ENCODE measurements at regions not wholly inside any gene's neighbourhood (a gene's known extent, or its start where the extent isn't known, plus 50 kb on each side); places are given as distances from the start of the nearest gene placed in this dataset.

- TF ChIP-seq TAF1 (IDR thresholded peaks at IDR 0.05; ENCODE audit: borderline replicate concordance, insufficient read depth, low read length): no peak
- TF ChIP-seq POLR2AphosphoS5 (IDR thresholded peaks at IDR 0.05; ENCODE audit: low read depth, low read length): no peak
- no peak for TF ChIP-seq REST (IDR thresholded peaks at IDR 0.05; ENCODE audit: insufficient read depth in 1 of 2, low read depth in 2 of 2, low read length in 2 of 2)
Observed at GRCh38 chr15:95498961-95499360, 831.5 kb upstream of the NR2F2 start.

Data from PFSK-1 (cell line).